ENCODE measurements at regions not wholly inside any gene's neighbourhood (a gene's known extent, or its start where the extent isn't known, plus 50 kb on each side); places are given as distances from the start of the nearest gene placed in this dataset.

DNA sequence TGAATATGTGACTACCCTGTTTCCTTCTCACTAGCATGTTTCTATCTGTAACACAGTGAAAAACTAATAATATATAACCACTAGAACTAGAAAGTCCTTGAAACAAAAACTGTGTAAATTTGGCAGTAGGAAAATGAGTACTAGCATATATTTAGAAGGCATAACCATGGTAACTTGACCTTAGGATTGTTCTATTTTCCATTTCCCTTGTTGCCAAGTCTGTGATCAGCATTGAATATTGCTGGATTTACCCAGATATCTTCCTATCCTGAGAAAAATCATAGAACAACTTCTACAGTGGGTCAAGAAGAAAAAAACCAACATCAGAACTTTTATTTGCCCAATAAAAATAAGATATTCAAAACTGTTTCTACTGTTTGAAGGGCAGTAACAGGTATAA lies 563.9 kb upstream of the NRXN1 start:
- no peak for TF ChIP-seq TAF1 (IDR thresholded peaks at IDR 0.05; ENCODE audit: borderline replicate concordance, insufficient read depth, low read length)
- TF ChIP-seq, protein P1, sequence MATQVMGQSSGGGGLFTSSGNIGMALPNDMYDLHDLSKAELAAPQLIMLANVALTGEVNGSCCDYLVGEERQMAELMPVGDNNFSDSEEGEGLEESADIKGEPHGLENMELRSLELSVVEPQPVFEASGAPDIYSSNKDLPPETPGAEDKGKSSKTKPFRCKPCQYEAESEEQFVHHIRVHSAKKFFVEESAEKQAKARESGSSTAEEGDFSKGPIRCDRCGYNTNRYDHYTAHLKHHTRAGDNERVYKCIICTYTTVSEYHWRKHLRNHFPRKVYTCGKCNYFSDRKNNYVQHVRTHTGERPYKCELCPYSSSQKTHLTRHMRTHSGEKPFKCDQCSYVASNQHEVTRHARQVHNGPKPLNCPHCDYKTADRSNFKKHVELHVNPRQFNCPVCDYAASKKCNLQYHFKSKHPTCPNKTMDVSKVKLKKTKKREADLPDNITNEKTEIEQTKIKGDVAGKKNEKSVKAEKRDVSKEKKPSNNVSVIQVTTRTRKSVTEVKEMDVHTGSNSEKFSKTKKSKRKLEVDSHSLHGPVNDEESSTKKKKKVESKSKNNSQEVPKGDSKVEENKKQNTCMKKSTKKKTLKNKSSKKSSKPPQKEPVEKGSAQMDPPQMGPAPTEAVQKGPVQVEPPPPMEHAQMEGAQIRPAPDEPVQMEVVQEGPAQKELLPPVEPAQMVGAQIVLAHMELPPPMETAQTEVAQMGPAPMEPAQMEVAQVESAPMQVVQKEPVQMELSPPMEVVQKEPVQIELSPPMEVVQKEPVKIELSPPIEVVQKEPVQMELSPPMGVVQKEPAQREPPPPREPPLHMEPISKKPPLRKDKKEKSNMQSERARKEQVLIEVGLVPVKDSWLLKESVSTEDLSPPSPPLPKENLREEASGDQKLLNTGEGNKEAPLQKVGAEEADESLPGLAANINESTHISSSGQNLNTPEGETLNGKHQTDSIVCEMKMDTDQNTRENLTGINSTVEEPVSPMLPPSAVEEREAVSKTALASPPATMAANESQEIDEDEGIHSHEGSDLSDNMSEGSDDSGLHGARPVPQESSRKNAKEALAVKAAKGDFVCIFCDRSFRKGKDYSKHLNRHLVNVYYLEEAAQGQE (IDR thresholded peaks at IDR 0.05; ENCODE audit: insufficient read depth in 1 of 2, low read depth in 2 of 2, low read length in 2 of 2): no peak

All from PFSK-1 (cell line).